ENCODE measurements at regions not wholly inside any gene's neighbourhood (a gene's known extent, or its start where the extent isn't known, plus 50 kb on each side); places are given as distances from the start of the nearest gene placed in this dataset.
"Not testable (repeated sequence)": the region's sequence is repeated elsewhere in the genome, so short reads cannot be mapped to it uniquely, and the experiment has no call there.

GRCh38 chr6:114989279-114989964, 646.6 kb upstream of the HS3ST5 start:
- Histone ChIP-seq H3K4me1 (ENCODE audit: control insufficient read depth, insufficient read depth, low read length, poor library complexity, severe bottlenecking) (no peaks in the 10 kb centered on the region), H3K36me3 (ENCODE audit: control insufficient read depth, insufficient read depth, low read length) (no peaks in the 10 kb centered on the region), H3K4me3 (ENCODE audit: extremely low read depth, insufficient read depth, low read length, poor library complexity, severe bottlenecking) (no peak overlapping the region), H3K9me3 (ENCODE audit: control insufficient read depth, low read length) (no peaks in the 10 kb centered on the region), H3K27ac (ENCODE audit: low read depth, low read length, severe bottlenecking) (no peak overlapping the region)
- WGBS, 2 experiments (ENCODE audit: insufficient coverage in 2 of 2) = 88 to 89% methylated on average over 1 to 2 of the region's 5 CpGs

- H3K4me1 ChIP-seq (ENCODE audit: control insufficient read depth, insufficient read depth, low read length, poor library complexity, severe bottlenecking) = no peaks in the 10 kb centered on the region
- H3K4me3 ChIP-seq (ENCODE audit: extremely low read depth, insufficient read depth, low read length, poor library complexity, severe bottlenecking) = no peak overlapping the region
- no peak overlapping the region for H3K27ac ChIP-seq (ENCODE audit: low read depth, low read length, severe bottlenecking)
- 90% methylated on average over 1 of the region's 2 CpGs; no CpG with 5 or more reads in 1 of the 2 experiments for WGBS, 2 experiments (ENCODE audit: insufficient coverage in 2 of 2)
- H3K36me3 ChIP-seq (ENCODE audit: control insufficient read depth, insufficient read depth, low read length) = no peaks in the 10 kb centered on the region
- H3K9me3 ChIP-seq (ENCODE audit: control insufficient read depth, low read length) = no peaks in the 10 kb centered on the region
Measured at GRCh38 chr6:114987281-114987680, 644.5 kb upstream of the HS3ST5 start.

GRCh38 chr6:114955363-114955762, 612.5 kb upstream of the HS3ST5 start:
- no CpG with 5 or more reads among the region's 1 CpG for WGBS, 2 experiments (ENCODE audit: insufficient coverage in 2 of 2)
- Histone ChIP-seq H3K36me3 (ENCODE audit: control insufficient read depth, insufficient read depth, low read length) (no peaks in the 10 kb centered on the region), H3K4me1 (ENCODE audit: control insufficient read depth, insufficient read depth, low read length, poor library complexity, severe bottlenecking) (no peaks in the 10 kb centered on the region), H3K4me3 (ENCODE audit: extremely low read depth, insufficient read depth, low read length, poor library complexity, severe bottlenecking) (no peak overlapping the region), H3K27ac (ENCODE audit: low read depth, low read length, severe bottlenecking) (no peak overlapping the region), H3K9me3 (ENCODE audit: control insufficient read depth, low read length) (no peaks in the 10 kb centered on the region)

GRCh38 chr6:114952229-114952628, 609.4 kb upstream of the HS3ST5 start:
- WGBS, 2 experiments (ENCODE audit: insufficient coverage in 2 of 2) = no CpG with 5 or more reads among the region's 3 CpGs
- H3K4me3 ChIP-seq (ENCODE audit: extremely low read depth, insufficient read depth, low read length, poor library complexity, severe bottlenecking) = no peak overlapping the region
- H3K9me3 ChIP-seq (ENCODE audit: control insufficient read depth, low read length) = no peaks in the 10 kb centered on the region
- H3K4me1 ChIP-seq (ENCODE audit: control insufficient read depth, insufficient read depth, low read length, poor library complexity, severe bottlenecking) = no peaks in the 10 kb centered on the region
- H3K36me3 ChIP-seq (ENCODE audit: control insufficient read depth, insufficient read depth, low read length) = no peaks in the 10 kb centered on the region
- H3K27ac ChIP-seq (ENCODE audit: low read depth, low read length, severe bottlenecking) = no peak overlapping the region

- Histone ChIP-seq H3K4me3 (ENCODE audit: extremely low read depth, insufficient read depth, low read length, poor library complexity, severe bottlenecking) (no peak overlapping the region), H3K27ac (ENCODE audit: low read depth, low read length, severe bottlenecking) (no peak overlapping the region), H3K4me1 (ENCODE audit: control insufficient read depth, insufficient read depth, low read length, poor library complexity, severe bottlenecking) (no peaks in the 10 kb centered on the region), H3K9me3 (ENCODE audit: control insufficient read depth, low read length) (peaks cover 7% of the 10 kb centered on the region), H3K36me3 (ENCODE audit: control insufficient read depth, insufficient read depth, low read length) (no peaks in the 10 kb centered on the region)
- 78 to 96% methylated on average over 4 to 5 of the region's 5 CpGs for WGBS, 2 experiments (ENCODE audit: insufficient coverage in 2 of 2)
Measured at GRCh38 chr6:114945392-114945791, 602.6 kb upstream of the HS3ST5 start.

- Histone ChIP-seq H3K9me3 (ENCODE audit: control insufficient read depth, low read length) (peaks cover 7% of the 10 kb centered on the region), H3K4me3 (ENCODE audit: extremely low read depth, insufficient read depth, low read length, poor library complexity, severe bottlenecking) (no peak overlapping the region), H3K36me3 (ENCODE audit: control insufficient read depth, insufficient read depth, low read length) (no peaks in the 10 kb centered on the region), H3K4me1 (ENCODE audit: control insufficient read depth, insufficient read depth, low read length, poor library complexity, severe bottlenecking) (no peaks in the 10 kb centered on the region), H3K27ac (ENCODE audit: low read depth, low read length, severe bottlenecking) (no peak overlapping the region)
Measured at GRCh38 chr6:114941078-114941477, 598.3 kb upstream of the HS3ST5 start.

- Histone ChIP-seq H3K4me3 (ENCODE audit: extremely low read depth, insufficient read depth, low read length, poor library complexity, severe bottlenecking) (no peak overlapping the region), H3K4me1 (ENCODE audit: control insufficient read depth, insufficient read depth, low read length, poor library complexity, severe bottlenecking) (no peaks in the 10 kb centered on the region), H3K27ac (ENCODE audit: low read depth, low read length, severe bottlenecking) (no peak overlapping the region), H3K9me3 (ENCODE audit: control insufficient read depth, low read length) (no peaks in the 10 kb centered on the region), H3K36me3 (ENCODE audit: control insufficient read depth, insufficient read depth, low read length) (no peaks in the 10 kb centered on the region)
- WGBS, 2 experiments (ENCODE audit: insufficient coverage in 2 of 2) = no CpG with 5 or more reads among the region's 1 CpG
Measured at GRCh38 chr6:114940181-114940580, 597.4 kb upstream of the HS3ST5 start.

GRCh38 chr6:114939630-114940029, 596.8 kb upstream of the HS3ST5 start:
- Histone ChIP-seq H3K27ac (ENCODE audit: low read depth, low read length, severe bottlenecking) (no peak overlapping the region), H3K9me3 (ENCODE audit: control insufficient read depth, low read length) (no peaks in the 10 kb centered on the region), H3K4me3 (ENCODE audit: extremely low read depth, insufficient read depth, low read length, poor library complexity, severe bottlenecking) (no peak overlapping the region), H3K4me1 (ENCODE audit: control insufficient read depth, insufficient read depth, low read length, poor library complexity, severe bottlenecking) (no peaks in the 10 kb centered on the region), H3K36me3 (ENCODE audit: control insufficient read depth, insufficient read depth, low read length) (no peaks in the 10 kb centered on the region)
- 85 to 87% methylated on average over 2 of the region's 2 CpGs for WGBS, 2 experiments (ENCODE audit: insufficient coverage in 2 of 2)

GRCh38 chr6:114936080-114936479, 593.3 kb upstream of the HS3ST5 start:
- no peaks in the 10 kb centered on the region for H3K9me3 ChIP-seq (ENCODE audit: control insufficient read depth, low read length)
- no peak overlapping the region for H3K4me3 ChIP-seq (ENCODE audit: extremely low read depth, insufficient read depth, low read length, poor library complexity, severe bottlenecking)
- H3K27ac ChIP-seq (ENCODE audit: low read depth, low read length, severe bottlenecking) = no peak overlapping the region
- H3K36me3 ChIP-seq (ENCODE audit: control insufficient read depth, insufficient read depth, low read length) = no peaks in the 10 kb centered on the region
- H3K4me1 ChIP-seq (ENCODE audit: control insufficient read depth, insufficient read depth, low read length, poor library complexity, severe bottlenecking) = no peaks in the 10 kb centered on the region
- WGBS, 2 experiments (ENCODE audit: insufficient coverage in 2 of 2) = no CpG with 5 or more reads among the region's 1 CpG

GRCh38 chr6:114934079-114934478, 591.3 kb upstream of the HS3ST5 start:
- Histone ChIP-seq H3K36me3 (ENCODE audit: control insufficient read depth, insufficient read depth, low read length) (no peaks in the 10 kb centered on the region), H3K9me3 (ENCODE audit: control insufficient read depth, low read length) (no peaks in the 10 kb centered on the region), H3K4me1 (ENCODE audit: control insufficient read depth, insufficient read depth, low read length, poor library complexity, severe bottlenecking) (no peaks in the 10 kb centered on the region), H3K4me3 (ENCODE audit: extremely low read depth, insufficient read depth, low read length, poor library complexity, severe bottlenecking) (no peak overlapping the region), H3K27ac (ENCODE audit: low read depth, low read length, severe bottlenecking) (no peak overlapping the region)
- WGBS, 2 experiments (ENCODE audit: insufficient coverage in 2 of 2) = 92 to 100% methylated on average over 1 of the region's 1 CpG

- not testable (repeated sequence) for H3K4me3 ChIP-seq (ENCODE audit: extremely low read depth, insufficient read depth, low read length, poor library complexity, severe bottlenecking); H3K27ac ChIP-seq (ENCODE audit: low read depth, low read length, severe bottlenecking); H3K36me3 ChIP-seq (ENCODE audit: control insufficient read depth, insufficient read depth, low read length); H3K9me3 ChIP-seq (ENCODE audit: control insufficient read depth, low read length); H3K4me1 ChIP-seq (ENCODE audit: control insufficient read depth, insufficient read depth, low read length, poor library complexity, severe bottlenecking)
- WGBS, 2 experiments (ENCODE audit: insufficient coverage in 2 of 2) = 76 to 85% methylated on average over 6 to 8 of the region's 8 CpGs
Measured at GRCh38 chr6:114928731-114929130, 585.9 kb upstream of the HS3ST5 start.

Data from mesodermal cell (in vitro differentiated cells).